ENCODE measurements at regions not wholly inside any gene's neighbourhood (a gene's known extent, or its start where the extent isn't known, plus 50 kb on each side); places are given as distances from the start of the nearest gene placed in this dataset.

DNA sequence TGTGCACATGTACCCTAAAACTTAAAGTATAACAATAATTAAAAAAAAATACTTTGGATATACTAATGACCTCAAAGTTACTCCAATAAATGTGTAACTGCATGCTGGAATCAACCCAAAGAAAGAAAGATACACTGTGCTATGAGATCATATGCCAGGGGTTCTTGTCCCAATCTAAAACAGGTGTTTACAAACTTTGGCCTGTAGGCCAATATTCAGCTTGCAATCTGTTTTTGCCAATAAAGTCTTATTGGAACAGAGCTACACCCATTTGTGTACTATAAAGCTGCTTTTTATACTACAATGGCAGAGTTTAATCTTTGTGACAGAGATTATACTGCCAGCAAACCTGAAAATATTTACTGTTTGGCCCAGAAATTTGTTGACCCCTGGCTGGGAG is 138.8 kb upstream of the AFF2 start:
- TF ChIP-seq, protein P1, sequence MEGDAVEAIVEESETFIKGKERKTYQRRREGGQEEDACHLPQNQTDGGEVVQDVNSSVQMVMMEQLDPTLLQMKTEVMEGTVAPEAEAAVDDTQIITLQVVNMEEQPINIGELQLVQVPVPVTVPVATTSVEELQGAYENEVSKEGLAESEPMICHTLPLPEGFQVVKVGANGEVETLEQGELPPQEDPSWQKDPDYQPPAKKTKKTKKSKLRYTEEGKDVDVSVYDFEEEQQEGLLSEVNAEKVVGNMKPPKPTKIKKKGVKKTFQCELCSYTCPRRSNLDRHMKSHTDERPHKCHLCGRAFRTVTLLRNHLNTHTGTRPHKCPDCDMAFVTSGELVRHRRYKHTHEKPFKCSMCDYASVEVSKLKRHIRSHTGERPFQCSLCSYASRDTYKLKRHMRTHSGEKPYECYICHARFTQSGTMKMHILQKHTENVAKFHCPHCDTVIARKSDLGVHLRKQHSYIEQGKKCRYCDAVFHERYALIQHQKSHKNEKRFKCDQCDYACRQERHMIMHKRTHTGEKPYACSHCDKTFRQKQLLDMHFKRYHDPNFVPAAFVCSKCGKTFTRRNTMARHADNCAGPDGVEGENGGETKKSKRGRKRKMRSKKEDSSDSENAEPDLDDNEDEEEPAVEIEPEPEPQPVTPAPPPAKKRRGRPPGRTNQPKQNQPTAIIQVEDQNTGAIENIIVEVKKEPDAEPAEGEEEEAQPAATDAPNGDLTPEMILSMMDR (IDR thresholded peaks at IDR 0.05), result no peak
- TF ChIP-seq POLR2AphosphoS5 (IDR thresholded peaks at IDR 0.05), result no peak
